Esophagus squamous epithelium (tissue), 5 donors: ENCODE measurements at regions not wholly inside any gene's neighbourhood (a gene's known extent, or its start where the extent isn't known, plus 50 kb on each side); places are given as distances from the start of the nearest gene placed in this dataset.

Experiments used
- DNase-seq: peaks from one replicate; lab custom pipeline; 2025; lab: John Stamatoyannopoulos, UW
- H3K27ac ChIP-seq, 4 donors: fragments of 200-600 bp; sonication (generic); one replicate each; pipeline ENCODE4 v1.5.1; 2016 to 2019; ENCODE audit warnings: mild to moderate bottlenecking in 1 of 4
- H3K27me3 ChIP-seq, 4 donors: fragments of 200-600 bp; sonication (generic); 1 replicate in 3 of 4; 2 replicates in 1 of 4; pipeline versions ENCODE4 v1.5.1 to v1.6.0; 2017 to 2021; ENCODE audit warnings: antibody characterized with exemption in 1 of 4
- H3K36me3 ChIP-seq, 3 donors: fragments of 200-600 bp; sonication (generic); one replicate each; pipeline ENCODE4 v1.5.1; 2016 to 2019
- H3K4me1 ChIP-seq, 3 donors: fragments of 200-600 bp; sonication (generic); one replicate each; pipeline ENCODE4 v1.5.1; 2017 to 2019
- H3K4me3 ChIP-seq, 4 donors: fragments of 200-600 bp; sonication (generic); 1 replicate in 3 of 4; 2 replicates in 1 of 4; pipeline ENCODE4 v1.5.1; 2016 to 2019; ENCODE audit warnings: mild to moderate bottlenecking in 2 of 4, moderate library complexity in 1 of 4
- H3K9me3 ChIP-seq, 3 donors: fragments of 200-600 bp; sonication (generic); one replicate each; pipeline ENCODE4 v1.5.1; 2016 to 2019
- CTCF ChIP-seq, 6 experiments: fragments of 450-650 bp in 4 of 6; fragments of 200-600 bp in 2 of 6; sonication (generic) in 2 of 6; IDR thresholded peaks; one replicate each; pipeline ENCODE4 v1.5.1; 2016 to 2019; ENCODE audit warnings: antibody characterized with exemption in 6 of 6, mild to moderate bottlenecking in 4 of 6, moderate library complexity in 4 of 6
- POLR2A ChIP-seq, 4 donors: fragments of 450-650 bp; IDR thresholded peaks; one replicate each; pipeline ENCODE4 v1.6.1; 2017; ENCODE audit warnings: antibody characterized with exemption in 4 of 4, mild to moderate bottlenecking in 4 of 4, moderate library complexity in 3 of 4
- WGBS, 2 donors: methylation state at CpG; one replicate each; pipeline ENCODE4 v1.1.5; 2018; 5-methylcytosine and 5-hydroxymethylcytosine counted together
- intact Hi-C: fragments of 100-400 bp; cut with DNase I; formaldehyde crosslinking; loops from one replicate; pipeline ENCODE4 v1.15.0; 2022
- donor health status: DM: yes; HTN: yes; CAD: no.

- Histone ChIP-seq H3K27ac (no peak overlapping the region), H3K4me3 (no peak overlapping the region), H3K27me3 (no peaks in the 10 kb centered on the region), H3K9me3 (no peaks in the 10 kb centered on the region), H3K4me1 (peaks cover 0 to 9% (median 0%) of the 10 kb centered on the region in 3 donors), H3K36me3 (no peaks in the 10 kb centered on the region)
- no peak for DNase-seq
- TF ChIP-seq CTCF (IDR thresholded peaks at IDR 0.05) (no peak), POLR2A (IDR thresholded peaks at IDR 0.05) (no peak)
- intact Hi-C loops: no loop called here
- 80 to 91% methylated on average over 2 of the region's 2 CpGs for WGBS, 2 donors
These were observed 257.6 kb upstream of the PHYHIPL start for GRCh38 chr10:58918887-58919286.

GRCh38 chr10:58919927-58920654 is 256.4 kb upstream of the PHYHIPL start:
- no peak for TF ChIP-seq POLR2A (IDR thresholded peaks at IDR 0.05)
- TF ChIP-seq CTCF (IDR thresholded peaks at IDR 0.05): no peak
- intact Hi-C loops: no loop called here
- Histone ChIP-seq H3K9me3 (no peaks in the 10 kb centered on the region), H3K36me3 (no peaks in the 10 kb centered on the region), H3K4me1 (peaks cover 0 to 9% (median 0%) of the 10 kb centered on the region in 3 donors), H3K4me3 (no peak overlapping the region), H3K27me3 (no peaks in the 10 kb centered on the region), H3K27ac (no peak overlapping the region)
- 10 to 35% methylated on average over 3 of the region's 3 CpGs for WGBS, 2 donors
- no peak for DNase-seq

- Histone ChIP-seq H3K9me3 (no peaks in the 10 kb centered on the region), H3K4me3 (no peak overlapping the region), H3K4me1 (peaks cover 0 to 9% (median 0%) of the 10 kb centered on the region in 3 donors), H3K36me3 (no peaks in the 10 kb centered on the region), H3K27ac (no peak overlapping the region), H3K27me3 (no peaks in the 10 kb centered on the region)
- no peak for DNase-seq
- intact Hi-C loops: no loop called here
- TF ChIP-seq CTCF (IDR thresholded peaks at IDR 0.05) (no peak), POLR2A (IDR thresholded peaks at IDR 0.05) (no peak)
These were observed 255.8 kb upstream of the PHYHIPL start for GRCh38 chr10:58920655-58921003.

- Histone ChIP-seq H3K4me3 (no peak overlapping the region), H3K9me3 (no peaks in the 10 kb centered on the region), H3K36me3 (no peaks in the 10 kb centered on the region), H3K27ac (no peak overlapping the region), H3K4me1 (peaks cover 0 to 9% (median 0%) of the 10 kb centered on the region in 3 donors), H3K27me3 (no peaks in the 10 kb centered on the region)
- WGBS, 2 donors: 32 to 35% methylated on average over 2 of the region's 2 CpGs
- intact Hi-C loops: no loop called here
- DNase-seq: no peak
- TF ChIP-seq CTCF (IDR thresholded peaks at IDR 0.05) (no peak), POLR2A (IDR thresholded peaks at IDR 0.05) (no peak)
These were observed 255.0 kb upstream of the PHYHIPL start for GRCh38 chr10:58921421-58921855.

- no peak for DNase-seq
- Histone ChIP-seq H3K4me1 (peaks cover 0 to 3% (median 0%) of the 10 kb centered on the region in 3 donors), H3K27ac (no peak overlapping the region), H3K4me3 (no peak overlapping the region), H3K9me3 (no peaks in the 10 kb centered on the region), H3K27me3 (no peaks in the 10 kb centered on the region), H3K36me3 (no peaks in the 10 kb centered on the region)
- intact Hi-C loops: no loop called here
- TF ChIP-seq POLR2A (IDR thresholded peaks at IDR 0.05) (no peak), CTCF (IDR thresholded peaks at IDR 0.05) (no peak)
- 20 to 58% methylated on average over 2 of the region's 2 CpGs for WGBS, 2 donors
These were observed 251.1 kb upstream of the PHYHIPL start for GRCh38 chr10:58925381-58925780.
